K562 (cell line): ENCODE measurements at regions not wholly inside any gene's neighbourhood (a gene's known extent, or its start where the extent isn't known, plus 50 kb on each side); places are given as distances from the start of the nearest gene placed in this dataset.
A peak's percentile ranks its signal among the peaks of the same experiment; 100 is the strongest.

Experiments used
- ATAC-seq: fragments of 200-7000 bp; cut with Tn5 transposase; 3 replicates; pipeline ENCODE4 v1.9.1; 2020; ENCODE audit warnings: moderate library complexity
- BruUV-seq: library from RNA; stranded (reverse); fragments of 400-500 nt; replicated peaks from 2 replicates; lab custom pipeline; 2021; lab: Mats Ljungman, UMichigan
- CTCF ChIA-PET: fragments of 300-600 bp; formaldehyde crosslinking; extraction: SDS; loops from one replicate; lab custom pipeline; 2021; ENCODE audit warnings: low intra/inter-chr PET ratio; lab: Yijun Ruan, JAX
- POLR2A ChIA-PET: fragments of 300-600, 350-650 bp; sonication (Branson Sonifier 250); formaldehyde crosslinking; extraction: SDS; loops from one replicate; lab custom pipeline; 2021; ENCODE audit warnings: antibody characterized with exemption, inconsistent platforms; lab: Yijun Ruan, JAX
- DNase-seq, 4 experiments: peaks; one replicate each; pipeline versions ENCODE4 v3.0.0 to v3.0.0-alpha.2; 2011 to 2018; ENCODE audit warnings: low spot score in 3 of 4, mixed read lengths in 3 of 4; ENCODE audit errors: extremely low read depth in 1 of 4
- FAIRE-seq: peaks from 2 replicates; lab custom pipeline; 2011; peaks lifted over from hg19 to GRCh38; lab: Jason Lieb, UNC
- H2AFZ ChIP-seq: 2 replicates; pipeline ENCODE4 v1.6.0; 2011; ENCODE audit warnings: low read depth, low read length, control low read depth, inconsistent platforms
- H3K27ac ChIP-seq: fragments of 200-600 bp; 3 replicates; pipeline ENCODE4 v1.8.0; 2011; ENCODE audit warnings: low read depth, mild to moderate bottlenecking, control low read depth, inconsistent platforms, low read length, moderate library complexity, mixed read lengths; ENCODE audit errors: extremely low read depth
- H3K27me3 ChIP-seq, 2 experiments: fragments of 300-600 bp in 1 of 2; 2 replicates in 1 of 2; 3 replicates in 1 of 2; pipeline versions ENCODE4 v1.6.0 to v1.8.0; 2011; ENCODE audit warnings: inconsistent platforms in 2 of 2, low read length in 2 of 2, mild to moderate bottlenecking in 1 of 2, mixed read lengths in 1 of 2, moderate library complexity in 1 of 2; ENCODE audit not compliant: control insufficient read depth in 2 of 2, insufficient read depth in 2 of 2
- H3K36me3 ChIP-seq: fragments of 300-600 bp; 3 replicates; pipeline ENCODE4 v1.8.0; 2011; ENCODE audit warnings: mild to moderate bottlenecking, low read length, inconsistent platforms; ENCODE audit not compliant: control insufficient read depth, insufficient read depth
- H3K4me1 ChIP-seq, 2 experiments: fragments of 200-600 bp in 1 of 2; replicated peaks in 1 of 2; 2 replicates in 1 of 2; 3 replicates in 1 of 2; pipeline versions ENCODE4 v1.5.1 to v1.8.0; 2011; ENCODE audit warnings: inconsistent platforms in 2 of 2, low read length in 2 of 2, mild to moderate bottlenecking in 1 of 2, mixed read lengths in 1 of 2, moderate library complexity in 1 of 2; ENCODE audit not compliant: control insufficient read depth in 2 of 2, insufficient read depth in 2 of 2
- H3K4me2 ChIP-seq: 2 replicates; pipeline ENCODE4 v1.6.1; 2011; ENCODE audit warnings: low read length, control low read depth, inconsistent platforms, mixed read lengths; ENCODE audit not compliant: insufficient read depth
- H3K4me3 ChIP-seq: fragments of 200-600 bp; sonication (generic), shearing (Covaris generic); 2 replicates; pipeline ENCODE4 v1.5.1; 2016; ENCODE audit warnings: control low read depth, inconsistent platforms
- H3K79me2 ChIP-seq: fragments of 200-600 bp; 3 replicates; pipeline ENCODE4 v1.8.0; 2011; ENCODE audit warnings: low read length, inconsistent platforms; ENCODE audit not compliant: control insufficient read depth, insufficient read depth
- H3K9ac ChIP-seq, 2 experiments: 2 replicates each; pipeline versions ENCODE4 v1.6.0 to v1.6.1; 2011; ENCODE audit warnings: low read depth in 2 of 2, low read length in 2 of 2, control low read depth in 1 of 2, inconsistent platforms in 1 of 2, mild to moderate bottlenecking in 1 of 2, mixed read lengths in 1 of 2; ENCODE audit not compliant: insufficient read depth in 1 of 2
- H3K9me1 ChIP-seq: one replicate; pipeline ENCODE4 v1.6.0; 2011; ENCODE audit warnings: inconsistent platforms, mild to moderate bottlenecking, low read length, moderate library complexity; ENCODE audit not compliant: control insufficient read depth, insufficient read depth
- H3K9me3 ChIP-seq: replicated peaks from 2 replicates; pipeline ENCODE4 v1.5.1; 2011; ENCODE audit warnings: low read depth, low read length, inconsistent platforms; ENCODE audit not compliant: control insufficient read depth, insufficient read depth
- H4K20me1 ChIP-seq: replicated peaks from 2 replicates; pipeline ENCODE4 v1.6.1; 2011; ENCODE audit warnings: low read length, inconsistent platforms, mixed read lengths; ENCODE audit not compliant: control insufficient read depth, insufficient read depth
- FIP1L1 ChIP-seq: fragments of 200-400 bp; formaldehyde crosslinking; IDR thresholded peaks from 2 replicates; pipeline ENCODE4 v1.6.1; 2018; ENCODE audit warnings: mild to moderate bottlenecking, low read depth, low read length; ENCODE audit not compliant: poor library complexity, severe bottlenecking
- NRF1 ChIP-seq, 2 experiments: fragments of 450-650 bp; IDR thresholded peaks in 1 of 2; conservative IDR thresholded peaks in 1 of 2; 2 replicates each; pipeline ENCODE4 v1.6.1; 2014; ENCODE audit warnings: mild to moderate bottlenecking in 2 of 2
- PHF8 ChIP-seq: fragments of 200-600 bp; sonication (generic); IDR thresholded peaks from 2 replicates; pipeline ENCODE4 v1.6.1; 2012; ENCODE audit warnings: mixed run types, mild to moderate bottlenecking, inconsistent platforms, low read length, moderate library complexity, borderline replicate concordance
- RBFOX2 ChIP-seq: fragments of 200-400 bp; formaldehyde crosslinking; IDR thresholded peaks from 2 replicates; pipeline ENCODE4 v1.6.1; 2017; ENCODE audit warnings: low read depth, mild to moderate bottlenecking, low read length, moderate library complexity
- SPI1 ChIP-seq: IDR thresholded peaks from 2 replicates; pipeline ENCODE4 v1.6.1; 2011; ENCODE audit warnings: low read depth, low read length, control low read depth, borderline replicate concordance
- TGIF2 ChIP-seq: sonication (generic); formaldehyde crosslinking; IDR thresholded peaks from 2 replicates; pipeline ENCODE4 v1.8.1; 2022; ENCODE audit warnings: mild to moderate bottlenecking, missing genetic modification reagents, moderate library complexity
- XRCC5 ChIP-seq: fragments of 200-400 bp; formaldehyde crosslinking; IDR thresholded peaks from 2 replicates; pipeline ENCODE4 v1.6.1; 2017; ENCODE audit warnings: low read depth, mild to moderate bottlenecking, low read length
- ZFX ChIP-seq: sonication (generic); formaldehyde crosslinking; IDR thresholded peaks from 2 replicates; pipeline ENCODE4 v1.8.0; 2022; ENCODE audit warnings: mild to moderate bottlenecking, missing genetic modification reagents, moderate library complexity
- ZNF146 ChIP-seq: IDR thresholded peaks from one replicate; pipeline ENCODE4 v1.6.1; 2018; ENCODE audit warnings: missing compliant biosample characterization; ENCODE audit not compliant: unreplicated experiment
- ZNF445 ChIP-seq: fragments of 250-450 bp; sonication (Bioruptor Pico); IDR thresholded peaks from 2 replicates; pipeline ENCODE4 v1.4.0; 2020; ENCODE audit warnings: low read depth, mild to moderate bottlenecking, moderate library complexity
- WGBS: fragments of 100-300 bp; shearing (Covaris generic); methylation state at CpG from one replicate; pipeline ENCODE4 v1.1.6; 2016; ENCODE audit warnings: low coverage, mixed read lengths; ENCODE audit not compliant: insufficient coverage; ENCODE audit errors: missing lambda C conversion rate; 5-methylcytosine and 5-hydroxymethylcytosine counted together
- in situ Hi-C: fragments of 300-500 bp; cut with MboI; formaldehyde crosslinking; loops from 4 replicates; pipeline ENCODE4 v1.15.0; 2018; ENCODE audit warnings: inconsistent platforms, mixed read lengths
- intact Hi-C: fragments of 100-400 bp; cut with micrococcal nuclease; formaldehyde crosslinking; loops from 2 replicates; pipeline ENCODE4 v1.14.2; 2022
- TF ChIP-seq, protein P1 (sequence below): sonication (generic); formaldehyde crosslinking; IDR thresholded peaks from 2 replicates; pipeline ENCODE4 v1.8.1; 2023; ENCODE audit warnings: mild to moderate bottlenecking, missing genetic modification reagents
- TF ChIP-seq, protein P2 (sequence below): fragments of 250-450 bp; sonication (Bioruptor Pico); IDR thresholded peaks from 2 replicates; pipeline ENCODE4 v1.8.0; 2022; ENCODE audit warnings: moderate library complexity, mild to moderate bottlenecking, inconsistent platforms
- TF ChIP-seq, protein P3 (sequence below): IDR thresholded peaks from 2 replicates; pipeline ENCODE4 v1.6.1; 2011; ENCODE audit not compliant: insufficient read length; ENCODE audit errors: extremely low read depth
- TF ChIP-seq, protein P4 (sequence below): fragments of 450-650 bp; IDR thresholded peaks from 2 replicates; pipeline ENCODE4 v1.6.1; 2017; ENCODE audit warnings: mild to moderate bottlenecking, moderate library complexity

DNA sequence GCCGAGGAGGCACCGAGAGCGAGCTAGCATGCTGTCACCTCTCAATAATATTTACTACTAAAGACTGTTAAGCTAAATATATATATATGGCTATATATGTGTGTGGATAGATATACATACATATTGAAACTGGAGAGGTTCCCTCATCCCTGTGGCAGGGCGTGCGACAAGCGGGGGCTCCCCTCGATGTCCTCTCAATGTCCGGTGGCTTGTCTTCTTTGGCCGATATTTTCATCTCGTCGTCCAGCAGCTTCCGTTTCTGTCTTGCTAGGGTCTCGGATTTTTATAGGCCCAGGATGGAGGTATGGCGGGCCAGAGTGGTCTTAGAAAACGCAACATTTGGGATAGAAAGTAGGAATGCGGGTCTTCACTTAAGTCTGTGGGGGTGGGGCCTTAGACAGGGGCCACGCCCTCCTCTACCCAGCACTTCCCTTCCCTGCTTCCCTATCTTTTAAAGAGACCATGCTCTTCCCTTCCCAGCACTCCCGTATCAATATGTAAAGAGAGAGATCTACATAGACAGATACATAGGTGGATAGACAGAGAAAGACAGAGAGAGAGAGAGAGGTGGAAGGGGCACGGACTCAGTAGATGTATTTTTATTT lies 866.8 kb downstream of the DSC3 start (continued):
- TF ChIP-seq SPI1 (peak; percentile 41; the same call in 1 of the 2 replicates), ZNF146 (no peak)
- TF ChIP-seq, protein P1, sequence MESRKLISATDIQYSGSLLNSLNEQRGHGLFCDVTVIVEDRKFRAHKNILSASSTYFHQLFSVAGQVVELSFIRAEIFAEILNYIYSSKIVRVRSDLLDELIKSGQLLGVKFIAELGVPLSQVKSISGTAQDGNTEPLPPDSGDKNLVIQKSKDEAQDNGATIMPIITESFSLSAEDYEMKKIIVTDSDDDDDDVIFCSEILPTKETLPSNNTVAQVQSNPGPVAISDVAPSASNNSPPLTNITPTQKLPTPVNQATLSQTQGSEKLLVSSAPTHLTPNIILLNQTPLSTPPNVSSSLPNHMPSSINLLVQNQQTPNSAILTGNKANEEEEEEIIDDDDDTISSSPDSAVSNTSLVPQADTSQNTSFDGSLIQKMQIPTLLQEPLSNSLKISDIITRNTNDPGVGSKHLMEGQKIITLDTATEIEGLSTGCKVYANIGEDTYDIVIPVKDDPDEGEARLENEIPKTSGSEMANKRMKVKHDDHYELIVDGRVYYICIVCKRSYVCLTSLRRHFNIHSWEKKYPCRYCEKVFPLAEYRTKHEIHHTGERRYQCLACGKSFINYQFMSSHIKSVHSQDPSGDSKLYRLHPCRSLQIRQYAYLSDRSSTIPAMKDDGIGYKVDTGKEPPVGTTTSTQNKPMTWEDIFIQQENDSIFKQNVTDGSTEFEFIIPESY (CRISPR knock-in tag): no peak
- TF ChIP-seq, all 486 proteins: peak for 4

DNA sequence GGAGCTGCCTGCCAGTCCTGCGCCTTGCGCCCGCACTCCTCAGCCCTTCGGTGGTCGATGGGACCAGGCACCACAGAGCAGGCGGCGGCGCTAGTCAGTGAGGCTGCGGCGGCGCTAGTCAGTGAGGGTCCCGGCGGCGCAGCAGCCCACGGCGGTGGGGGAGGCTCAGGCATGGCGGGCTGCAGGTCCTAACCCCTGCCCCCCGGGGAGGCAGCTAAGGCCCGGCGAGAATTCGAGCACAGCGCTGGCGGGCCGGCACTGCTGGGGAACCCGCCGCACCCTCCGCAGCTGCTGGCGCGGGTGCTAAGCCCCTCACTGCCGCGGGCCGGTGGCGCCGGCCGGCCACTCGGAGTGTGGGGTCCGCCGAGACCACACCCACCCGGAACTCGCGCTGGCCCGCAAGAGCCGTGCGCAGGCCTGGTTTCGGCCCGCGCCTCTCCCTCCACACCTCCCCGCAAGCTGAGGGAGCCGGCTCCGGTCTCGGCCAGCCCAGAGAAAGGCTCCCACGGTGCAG lies 867.4 kb downstream of the DSC3 start:
- peaks cover 0 to 8% of the 10 kb centered on the region in 2 experiments; a peak in 2 of 5 replicates for H3K4me1 ChIP-seq
- H3K27me3 ChIP-seq: no peaks in the 10 kb centered on the region
- ATAC-seq: peak; percentile 85
- peak overlapping the region; percentile 61 for H2AFZ ChIP-seq
- H3K9ac ChIP-seq: peak overlapping the region in 1 of 2 experiments; percentile 83; a peak in 2 of 4 replicates
- FAIRE-seq: no peak
- peak overlapping the region; percentile 48 for H3K4me3 ChIP-seq
- peak in 1 of 4 experiments; percentile 53 for DNase-seq
- no peaks in the 10 kb centered on the region for H3K9me3 ChIP-seq
- H3K4me2 ChIP-seq: peak overlapping the region; percentile 43
- intact Hi-C loops: no loop called here
- in situ Hi-C loops: no loop called here
- no peaks in the 10 kb centered on the region for H4K20me1 ChIP-seq
- peak overlapping the region; percentile 56; the same call in 1 of the 3 replicates for H3K27ac ChIP-seq
- no TSS peak for BruUV-seq
- no peaks in the 10 kb centered on the region for H3K36me3 ChIP-seq
- H3K9me1 ChIP-seq: no peaks in the 10 kb centered on the region
- no peaks in the 10 kb centered on the region for H3K79me2 ChIP-seq
- ChIA-PET POLR2A (interaction anchor here (0.6 kb wide), 1 partner anchor 16 kb away, joined by 3 read pairs; no protein-coding TSS in a partner anchor), CTCF (no interaction called here)
- 4% methylated on average over 38 of the region's 52 CpGs for WGBS
- TF ChIP-seq ZFX (CRISPR knock-in tag): 0 out of 2 replicates have a peak, but pooled peaks have one; percentile 26
- TF ChIP-seq, protein P2, sequence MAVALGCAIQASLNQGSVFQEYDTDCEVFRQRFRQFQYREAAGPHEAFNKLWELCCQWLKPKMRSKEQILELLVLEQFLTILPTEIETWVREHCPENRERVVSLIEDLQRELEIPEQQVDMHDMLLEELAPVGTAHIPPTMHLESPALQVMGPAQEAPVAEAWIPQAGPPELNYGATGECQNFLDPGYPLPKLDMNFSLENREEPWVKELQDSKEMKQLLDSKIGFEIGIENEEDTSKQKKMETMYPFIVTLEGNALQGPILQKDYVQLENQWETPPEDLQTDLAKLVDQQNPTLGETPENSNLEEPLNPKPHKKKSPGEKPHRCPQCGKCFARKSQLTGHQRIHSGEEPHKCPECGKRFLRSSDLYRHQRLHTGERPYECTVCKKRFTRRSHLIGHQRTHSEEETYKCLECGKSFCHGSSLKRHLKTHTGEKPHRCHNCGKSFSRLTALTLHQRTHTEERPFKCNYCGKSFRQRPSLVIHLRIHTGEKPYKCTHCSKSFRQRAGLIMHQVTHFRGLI (CRISPR knock-in tag): no peak
- TF ChIP-seq, protein P3, sequence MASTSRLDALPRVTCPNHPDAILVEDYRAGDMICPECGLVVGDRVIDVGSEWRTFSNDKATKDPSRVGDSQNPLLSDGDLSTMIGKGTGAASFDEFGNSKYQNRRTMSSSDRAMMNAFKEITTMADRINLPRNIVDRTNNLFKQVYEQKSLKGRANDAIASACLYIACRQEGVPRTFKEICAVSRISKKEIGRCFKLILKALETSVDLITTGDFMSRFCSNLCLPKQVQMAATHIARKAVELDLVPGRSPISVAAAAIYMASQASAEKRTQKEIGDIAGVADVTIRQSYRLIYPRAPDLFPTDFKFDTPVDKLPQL: no peak
- TF ChIP-seq ZNF445: no peak
- TF ChIP-seq XRCC5: no peak
- peak; percentile 33; the same call in 1 of the 2 replicates for TF ChIP-seq PHF8
- TF ChIP-seq NRF1 (conservative IDR thresholded peaks at IDR 0.05 in 1 of 2, IDR thresholded peaks at IDR 0.05 in 1 of 2): peak; percentile 71 to 74
- TF ChIP-seq RBFOX2: peak; percentile 54; the same call in 1 of the 2 replicates
- TF ChIP-seq FIP1L1: peak; percentile 9
- TF ChIP-seq TGIF2: 0 out of 2 replicates have a peak, but pooled peaks have one; percentile 18
- TF ChIP-seq, protein P4, sequence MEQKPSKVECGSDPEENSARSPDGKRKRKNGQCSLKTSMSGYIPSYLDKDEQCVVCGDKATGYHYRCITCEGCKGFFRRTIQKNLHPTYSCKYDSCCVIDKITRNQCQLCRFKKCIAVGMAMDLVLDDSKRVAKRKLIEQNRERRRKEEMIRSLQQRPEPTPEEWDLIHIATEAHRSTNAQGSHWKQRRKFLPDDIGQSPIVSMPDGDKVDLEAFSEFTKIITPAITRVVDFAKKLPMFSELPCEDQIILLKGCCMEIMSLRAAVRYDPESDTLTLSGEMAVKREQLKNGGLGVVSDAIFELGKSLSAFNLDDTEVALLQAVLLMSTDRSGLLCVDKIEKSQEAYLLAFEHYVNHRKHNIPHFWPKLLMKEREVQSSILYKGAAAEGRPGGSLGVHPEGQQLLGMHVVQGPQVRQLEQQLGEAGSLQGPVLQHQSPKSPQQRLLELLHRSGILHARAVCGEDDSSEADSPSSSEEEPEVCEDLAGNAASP: no peak
